ENCODE measurements at regions not wholly inside any gene's neighbourhood (a gene's known extent, or its start where the extent isn't known, plus 50 kb on each side); places are given as distances from the start of the nearest gene placed in this dataset.

- FAIRE-seq (no peak), DNase-seq (ENCODE audit: low read depth in 1 of 2, low spot score in 2 of 2) (no peak)
- no peak overlapping the region for H4K5ac ChIP-seq (ENCODE audit: insufficient read length, low read depth, low read length)
- H3K36me3 ChIP-seq (ENCODE audit: control insufficient read depth in 2 of 4, insufficient read depth in 4 of 4, low read length in 3 of 4) = no peaks in the 10 kb centered on the region
- H3K4ac ChIP-seq (replicated peaks; ENCODE audit: insufficient read length, low read depth, low read length) = no peak overlapping the region
- no peak overlapping the region for H2AFZ ChIP-seq (ENCODE audit: low read length)
- H3K79me2 ChIP-seq (ENCODE audit: control insufficient read depth in 1 of 2, insufficient read depth in 2 of 2, low read length in 2 of 2) = no peaks in the 10 kb centered on the region
- H3K9ac ChIP-seq (replicated peaks in 1 of 4; ENCODE audit: extremely low read depth in 1 of 4, low read depth in 3 of 4, low read length in 3 of 4) = no peak overlapping the region
- H2BK15ac ChIP-seq (ENCODE audit: low read length) = no peak overlapping the region
- H4K8ac ChIP-seq (ENCODE audit: extremely low read depth, insufficient read depth, low read length) = no peak overlapping the region
- no peak overlapping the region for H2BK20ac ChIP-seq (ENCODE audit: low read length)
- H3K4me1 ChIP-seq (replicated peaks in 1 of 4; ENCODE audit: control insufficient read depth in 3 of 4, insufficient read depth in 4 of 4, low read length in 3 of 4) = no peaks in the 10 kb centered on the region
- no peak overlapping the region for H2BK120ac ChIP-seq (replicated peaks; ENCODE audit: low read depth, low read length)
- H3K14ac ChIP-seq (ENCODE audit: insufficient read length) = no peak overlapping the region
- no peak overlapping the region for H3K23ac ChIP-seq (ENCODE audit: insufficient read length)
- H3K4me3 ChIP-seq (ENCODE audit: extremely low read depth in 1 of 4, insufficient read depth in 2 of 4, low read depth in 3 of 4, low read length in 4 of 4) = no peak overlapping the region
- POLR2A ChIA-PET (ENCODE audit: partially characterized antibody) = no interaction called here
- no peak for TF ChIP-seq BRCA1 (IDR thresholded peaks at IDR 0.05; ENCODE audit: low read depth, low read length)
- no peak for TF ChIP-seq RBBP5 (IDR thresholded peaks at IDR 0.05; ENCODE audit: borderline replicate concordance, low read depth, low read length)
- no peak for TF ChIP-seq BACH1 (IDR thresholded peaks at IDR 0.05; ENCODE audit: low read length)
- no peak for TF ChIP-seq BCL11A (IDR thresholded peaks at IDR 0.05; ENCODE audit: low read depth in 2 of 2, low read length in 2 of 2)
- no peak for TF ChIP-seq EGR1 (IDR thresholded peaks at IDR 0.05; ENCODE audit: borderline replicate concordance, low read depth, low read length)
- TF ChIP-seq CEBPB (IDR thresholded peaks at IDR 0.05; ENCODE audit: low read depth, low read length) = no peak
- TF ChIP-seq RFX5 (IDR thresholded peaks at IDR 0.05; ENCODE audit: borderline replicate concordance, low read depth, low read length) = no peak
- TF ChIP-seq SP2 (IDR thresholded peaks at IDR 0.05; ENCODE audit: low read length) = no peak
- TF ChIP-seq SUZ12 (IDR thresholded peaks at IDR 0.05; ENCODE audit: low read length) = no peak
- no peak for TF ChIP-seq EZH2 (IDR thresholded peaks at IDR 0.05; ENCODE audit: low read depth, low read length, severe bottlenecking)
- TF ChIP-seq HDAC2 (IDR thresholded peaks at IDR 0.05; ENCODE audit: borderline replicate concordance in 1 of 2, low read depth in 2 of 2, low read length in 2 of 2) = no peak
- no peak for TF ChIP-seq TCF12 (IDR thresholded peaks at IDR 0.05; ENCODE audit: low read depth, low read length)
- TF ChIP-seq POLR2A (IDR thresholded peaks at IDR 0.05; ENCODE audit: control extremely low read depth in 1 of 2, low read depth in 2 of 2, low read length in 2 of 2) = no peak
- no peak overlapping the region for H3K56ac ChIP-seq (replicated peaks; ENCODE audit: insufficient read length, low read depth, low read length)
- H3K23me2 ChIP-seq (ENCODE audit: low read depth, low read length) = no peaks in the 10 kb centered on the region
- H2AK5ac ChIP-seq (ENCODE audit: low read depth, low read length) = no peak overlapping the region
- H3K79me1 ChIP-seq (ENCODE audit: low read depth, low read length) = no peaks in the 10 kb centered on the region
- no peaks in the 10 kb centered on the region for H3K27me3 ChIP-seq (replicated peaks in 1 of 4; ENCODE audit: control insufficient read depth in 3 of 4, extremely low read depth in 1 of 4, insufficient read depth in 3 of 4, low read length in 3 of 4)
- H3K9me3 ChIP-seq (ENCODE audit: insufficient read depth in 2 of 2, low read depth in 1 of 2, low read length in 1 of 2) = no peaks in the 10 kb centered on the region
- no peak overlapping the region for H2BK12ac ChIP-seq (ENCODE audit: low read depth, low read length)
- CTCF ChIA-PET (ENCODE audit: partially characterized antibody) = no interaction called here
- no peak overlapping the region for H3K18ac ChIP-seq (ENCODE audit: extremely low read depth, low read length)
- H4K91ac ChIP-seq (replicated peaks; ENCODE audit: insufficient read length, low read length) = no peak overlapping the region
- H3K27ac ChIP-seq (ENCODE audit: low read depth, low read length) = no peak overlapping the region
- H2BK5ac ChIP-seq (ENCODE audit: low read depth, low read length) = no peak overlapping the region
- H4K20me1 ChIP-seq (replicated peaks in 1 of 2; ENCODE audit: control insufficient read depth in 1 of 2, insufficient read depth in 2 of 2, low read length in 2 of 2) = peaks cover 0 to 2% of the 10 kb centered on the region in 2 experiments
- H3K4me2 ChIP-seq (ENCODE audit: insufficient read depth in 1 of 2, low read depth in 2 of 2, low read length in 2 of 2) = no peak overlapping the region
These were observed 332.6 kb upstream of the GHITM start for GRCh38 chr10:83806717-83807116.
